Frontal cortex (tissue), 3 donors: ENCODE measurements at regions not wholly inside any gene's neighbourhood (a gene's known extent, or its start where the extent isn't known, plus 50 kb on each side); places are given as distances from the start of the nearest gene placed in this dataset.

ENCODE experiments used
- DNase-seq, 2 donors: peaks; one replicate each; pipeline ENCODE4 v3.0.0; 2012; ENCODE audit warnings: low spot score in 2 of 2
- FAIRE-seq: peaks from 2 replicates; lab custom pipeline; 2012; peaks lifted over from hg19 to GRCh38; lab: Jason Lieb, UNC
- donor health status: control.
- donor health status: control.
- donor health status: control.

DNA sequence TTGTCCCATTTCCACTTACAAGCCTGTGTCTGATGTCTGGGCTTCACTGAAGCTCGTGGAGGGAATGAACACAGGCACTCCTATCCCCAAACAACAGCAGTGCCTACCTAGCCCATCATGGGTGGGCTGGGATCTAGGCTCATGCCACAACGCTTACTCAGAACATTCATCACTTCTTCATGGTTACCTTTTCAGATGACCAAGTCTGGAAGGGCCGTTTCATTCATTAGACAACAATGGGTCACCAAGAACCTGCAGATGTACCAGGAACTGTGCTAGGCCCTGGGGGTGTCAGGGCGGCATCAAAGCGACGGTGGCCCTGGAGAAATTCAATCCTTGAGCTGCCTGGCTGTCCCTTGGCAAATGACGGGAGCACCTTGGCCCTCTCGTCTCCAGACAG is 64.9 kb upstream of the FZD10 start:
- no peak for FAIRE-seq
- no peak for DNase-seq

DNA sequence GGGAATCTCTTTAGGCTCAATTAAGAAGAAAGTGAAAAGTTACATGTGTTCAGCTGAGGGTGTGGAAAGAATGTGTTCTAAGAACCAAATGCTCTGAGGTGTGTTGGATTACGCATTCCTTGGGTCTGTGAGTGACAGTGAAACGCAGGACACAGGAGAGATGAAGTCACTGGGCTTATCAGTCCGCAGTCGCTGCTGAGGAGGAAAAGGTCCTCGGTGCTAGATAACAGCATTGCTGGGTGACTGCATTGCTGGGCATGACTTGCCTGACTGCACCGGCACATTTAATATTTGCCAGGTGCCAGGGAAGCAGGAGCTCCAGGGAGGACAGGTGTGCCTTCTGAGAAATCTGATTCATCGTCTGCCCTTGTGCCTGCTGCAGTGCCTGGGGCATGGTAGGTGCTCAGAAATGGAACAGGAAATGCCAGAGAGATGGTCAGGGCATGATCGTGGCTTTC is 64.4 kb upstream of the FZD10 start:
- DNase-seq (no peak), FAIRE-seq (no peak)

DNA sequence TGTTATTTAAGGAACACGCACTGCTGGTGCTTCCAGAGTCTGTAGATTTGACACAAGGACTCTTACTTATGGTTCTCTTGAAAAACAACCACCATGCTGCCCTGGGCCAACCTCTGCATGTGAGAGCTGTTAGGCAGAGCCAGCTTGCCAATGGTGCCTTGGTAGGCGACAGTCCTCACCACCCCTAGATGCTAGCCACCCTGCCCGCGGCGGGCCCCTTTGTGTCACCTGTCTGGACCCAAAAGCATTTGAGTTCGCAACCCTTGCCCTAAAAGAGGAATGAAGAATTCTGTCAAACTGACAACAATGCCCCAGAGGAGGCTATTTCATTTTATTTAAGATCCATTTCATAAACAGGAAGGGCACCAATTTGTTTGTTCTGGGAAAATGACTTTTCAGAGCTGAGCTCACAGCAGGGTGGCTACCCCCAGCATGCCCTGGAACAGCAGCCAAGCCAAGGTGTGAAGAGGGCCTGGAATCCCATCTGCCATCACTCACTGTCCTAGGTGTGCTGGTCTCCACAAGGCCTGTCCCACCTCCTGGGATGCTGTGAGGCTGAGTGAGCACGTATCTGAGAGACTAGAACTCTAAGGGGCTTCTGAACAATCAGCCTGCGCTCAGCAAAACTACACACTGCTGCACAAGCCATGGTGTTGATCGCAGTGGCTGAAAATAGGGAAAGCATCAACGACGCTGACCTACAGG is 63.8 kb upstream of the FZD10 start:
- no peak for DNase-seq
- no peak for FAIRE-seq

DNA sequence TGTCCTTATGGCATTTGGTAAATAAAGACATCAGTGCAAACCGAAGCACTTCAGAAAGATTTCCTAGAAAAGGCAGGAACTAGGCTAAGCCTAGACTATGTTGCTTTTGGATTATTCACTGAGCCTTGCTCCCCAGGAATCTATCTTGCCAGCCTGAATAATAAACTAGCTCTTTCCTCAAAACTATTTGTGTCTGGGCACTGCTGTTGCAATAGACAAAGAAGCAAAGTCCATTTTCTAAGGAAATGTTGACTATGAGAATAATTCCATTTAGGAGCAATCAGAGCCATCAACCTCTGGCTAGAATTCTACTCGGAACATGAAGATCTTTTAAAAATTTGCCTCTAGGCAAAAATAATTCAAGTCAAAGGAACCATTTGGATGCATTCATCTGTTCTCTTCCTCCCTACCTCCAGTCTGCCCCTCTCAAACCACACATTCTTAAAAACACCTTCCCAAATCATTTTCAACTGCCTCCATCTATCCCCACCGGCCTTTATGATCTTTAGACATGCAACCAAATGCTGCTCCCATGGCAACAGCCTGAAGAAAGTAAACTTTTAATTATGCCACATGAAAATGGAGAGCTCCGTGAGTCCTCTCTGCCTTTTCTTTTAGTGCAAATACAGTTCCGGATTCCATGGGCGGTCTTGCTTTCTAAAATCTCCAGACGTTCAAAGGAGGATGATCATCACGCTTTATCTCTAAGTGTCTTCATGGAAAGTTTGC is 61.5 kb upstream of the FZD10 start:
- no peak for FAIRE-seq
- DNase-seq = no peak

DNA sequence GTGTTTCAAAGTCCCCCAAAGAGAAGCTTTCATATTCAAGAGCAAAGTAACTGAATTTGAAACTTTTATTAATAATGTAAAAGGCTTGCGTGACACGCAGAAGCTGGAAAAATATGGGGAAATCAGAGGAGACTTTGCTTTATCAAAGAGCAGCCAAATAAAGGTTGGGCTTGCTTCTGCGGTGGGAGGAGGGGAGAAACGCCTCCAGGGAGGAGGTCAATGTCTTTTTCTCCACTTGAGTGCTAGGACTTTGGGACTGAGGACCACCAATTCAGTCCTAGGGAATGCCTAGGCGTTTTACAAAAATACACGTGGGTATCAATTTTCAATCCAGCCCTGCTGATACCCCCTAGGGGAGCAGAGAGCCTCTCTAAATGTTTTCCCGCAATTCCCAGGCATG is 60.9 kb upstream of the FZD10 start:
- FAIRE-seq (no peak), DNase-seq (no peak)

DNA sequence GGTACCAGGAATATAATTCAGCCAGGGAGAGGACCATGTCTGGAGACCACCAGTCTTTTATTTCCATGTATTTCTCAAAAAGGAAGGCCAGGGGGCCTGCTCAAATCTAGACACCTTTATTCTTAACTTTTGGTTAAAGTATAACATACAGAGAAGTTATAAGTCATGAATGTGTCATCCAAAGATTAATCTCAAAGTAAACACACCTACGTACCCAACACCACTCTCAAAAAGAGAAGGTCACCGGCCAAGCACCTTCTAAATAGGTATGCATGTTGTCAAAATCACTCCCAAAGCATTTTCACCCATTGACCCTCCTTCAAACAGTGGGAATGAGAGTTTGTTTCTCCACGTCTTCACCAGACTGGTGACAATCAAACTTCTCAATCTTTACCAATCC is 60.0 kb upstream of the FZD10 start:
- DNase-seq (no peak), FAIRE-seq (no peak)

DNA sequence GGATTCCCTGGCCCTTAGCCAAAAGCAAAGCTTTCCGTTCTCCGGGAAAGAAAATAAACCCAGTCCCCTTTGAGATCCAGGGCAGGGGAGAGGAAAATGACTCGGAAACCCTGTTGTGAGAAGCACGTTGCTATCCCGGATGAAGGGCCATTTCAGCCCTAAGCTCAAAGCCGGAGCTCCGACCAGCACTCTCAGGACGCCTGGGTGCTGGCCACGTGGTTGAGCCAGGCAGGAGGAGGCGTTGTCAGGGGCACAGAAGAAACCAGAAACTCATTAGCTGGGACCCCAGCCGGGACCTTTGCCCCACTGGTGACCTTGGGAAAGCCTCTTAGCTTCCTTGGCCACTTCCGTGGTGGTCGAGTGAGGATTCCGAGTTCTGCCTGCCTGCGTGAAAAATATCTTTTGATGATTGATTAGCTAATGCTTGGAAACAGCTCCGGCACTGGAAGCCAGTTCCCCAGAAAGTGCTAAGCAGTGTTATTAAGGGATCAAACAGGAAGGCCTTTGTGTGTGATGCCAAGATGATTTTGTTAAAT is 57.6 kb upstream of the FZD10 start:
- DNase-seq = peak in 1 of 2 donors; percentile 25

DNA sequence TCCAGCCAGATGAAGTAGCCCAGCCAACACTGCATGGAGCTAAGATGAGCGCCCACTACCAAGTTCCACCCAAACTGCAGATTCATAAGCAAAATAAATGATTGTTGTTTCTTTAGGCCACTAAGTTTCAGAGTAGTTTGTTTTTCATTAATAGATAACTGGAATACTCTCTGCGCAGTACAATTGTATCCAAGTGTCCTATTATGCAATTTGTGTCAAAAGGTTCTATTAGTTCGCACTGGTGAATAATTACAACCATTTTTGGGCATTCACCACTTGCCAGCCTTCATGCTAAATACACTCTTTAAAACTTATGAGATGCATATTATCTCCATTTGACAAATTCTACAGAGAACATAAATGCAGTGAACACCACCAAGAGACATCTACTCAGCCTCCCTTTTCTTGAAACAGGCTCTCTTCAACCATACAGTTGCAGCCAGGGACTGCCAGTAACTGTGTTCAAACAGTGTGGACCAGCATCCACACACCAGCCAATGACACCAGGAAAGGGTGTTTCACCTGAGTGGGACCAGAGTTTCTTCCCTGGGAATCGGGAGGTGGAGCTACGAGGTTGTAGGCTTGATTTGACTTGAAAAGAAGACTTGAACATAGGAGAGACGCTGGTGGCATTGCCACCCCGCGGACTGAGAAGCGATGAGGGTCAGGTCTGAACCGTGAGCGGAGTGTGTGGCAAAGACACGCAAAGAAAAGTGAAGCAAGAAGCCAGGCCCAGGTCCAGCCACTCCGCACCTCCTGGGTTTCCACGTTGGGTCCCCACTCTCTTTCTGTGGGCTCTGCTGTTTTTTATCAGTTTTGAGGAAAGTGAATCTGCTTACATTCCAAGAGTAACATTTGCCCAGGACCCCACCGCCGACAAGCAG is 53.0 kb upstream of the FZD10 start:
- DNase-seq = no peak
- FAIRE-seq = no peak

More for the DNA sequence above, 57.6 kb upstream of the FZD10 start:
- FAIRE-seq = no peak

DNA sequence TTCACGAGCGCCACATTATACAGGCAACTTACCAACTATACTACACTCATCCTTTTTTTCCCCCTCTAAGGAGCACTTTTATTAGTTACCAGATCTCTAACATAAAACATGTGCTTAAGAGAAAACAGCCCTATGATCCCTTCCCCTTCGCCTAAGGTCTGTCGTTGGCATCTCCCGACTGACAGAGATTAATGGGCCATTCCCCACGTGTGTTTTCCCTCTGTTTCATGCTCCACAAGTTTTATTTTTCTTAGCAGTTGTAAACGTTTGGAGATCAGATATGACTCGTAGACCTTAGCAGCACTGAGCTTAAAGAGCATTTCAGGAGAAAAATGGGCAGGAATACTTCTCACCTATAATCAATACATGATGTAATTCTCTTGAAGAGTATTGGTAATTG is 51.4 kb upstream of the FZD10 start:
- FAIRE-seq = no peak
- no peak for DNase-seq

DNA sequence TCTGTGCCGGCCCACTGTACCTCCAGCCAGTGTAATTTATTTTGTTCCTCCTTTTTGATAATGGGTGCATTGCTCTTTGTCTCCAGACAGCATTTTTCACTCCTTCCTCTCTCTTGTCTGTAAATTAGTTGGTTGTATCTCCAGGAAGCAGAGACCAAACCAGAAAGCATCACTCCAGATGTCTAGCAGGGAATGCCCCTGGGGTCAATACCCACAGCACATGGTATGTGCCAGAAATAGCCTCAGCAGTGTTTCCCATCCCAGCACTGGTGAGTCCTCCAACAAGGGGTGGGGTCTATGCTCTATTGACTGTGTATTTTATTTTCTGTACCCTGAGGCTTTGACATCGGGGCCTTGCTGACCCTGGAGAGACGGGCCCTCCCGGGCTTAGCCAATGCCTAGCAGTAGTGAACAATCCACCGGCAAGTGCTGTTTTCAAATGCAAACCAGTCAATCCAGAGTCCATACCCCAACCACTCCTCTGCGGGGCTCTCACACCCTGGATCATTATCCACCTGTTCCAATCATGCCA is 50.2 kb upstream of the FZD10 start:
- FAIRE-seq (no peak), DNase-seq (no peak)
